Activated naive CD8-positive, alpha-beta T cell (primary cell): ENCODE measurements at regions not wholly inside any gene's neighbourhood (a gene's known extent, or its start where the extent isn't known, plus 50 kb on each side); places are given as distances from the start of the nearest gene placed in this dataset.
"Not testable (repeated sequence)": the region's sequence is repeated elsewhere in the genome, so short reads cannot be mapped to it uniquely, and the experiment has no call there.

Experiments
- H3K27ac Mint-ChIP-seq: one replicate; pipeline ENCODE4 v1.8.0; 2021; ENCODE audit warnings: mixed read lengths
- H3K27me3 Mint-ChIP-seq: one replicate; pipeline ENCODE4 v1.8.0; 2021; ENCODE audit warnings: mixed read lengths
- H3K36me3 Mint-ChIP-seq: one replicate; pipeline ENCODE4 v1.8.0; 2021; ENCODE audit warnings: mixed read lengths
- H3K4me1 Mint-ChIP-seq: one replicate; pipeline ENCODE4 v1.8.0; 2021; ENCODE audit warnings: low read depth, mixed read lengths
- H3K4me3 Mint-ChIP-seq: one replicate; pipeline ENCODE4 v1.8.0; 2021; ENCODE audit warnings: mild to moderate bottlenecking, mixed read lengths
- H3K9me3 Mint-ChIP-seq: one replicate; pipeline ENCODE4 v1.8.0; 2021; ENCODE audit warnings: low read depth, mixed read lengths

DNA sequence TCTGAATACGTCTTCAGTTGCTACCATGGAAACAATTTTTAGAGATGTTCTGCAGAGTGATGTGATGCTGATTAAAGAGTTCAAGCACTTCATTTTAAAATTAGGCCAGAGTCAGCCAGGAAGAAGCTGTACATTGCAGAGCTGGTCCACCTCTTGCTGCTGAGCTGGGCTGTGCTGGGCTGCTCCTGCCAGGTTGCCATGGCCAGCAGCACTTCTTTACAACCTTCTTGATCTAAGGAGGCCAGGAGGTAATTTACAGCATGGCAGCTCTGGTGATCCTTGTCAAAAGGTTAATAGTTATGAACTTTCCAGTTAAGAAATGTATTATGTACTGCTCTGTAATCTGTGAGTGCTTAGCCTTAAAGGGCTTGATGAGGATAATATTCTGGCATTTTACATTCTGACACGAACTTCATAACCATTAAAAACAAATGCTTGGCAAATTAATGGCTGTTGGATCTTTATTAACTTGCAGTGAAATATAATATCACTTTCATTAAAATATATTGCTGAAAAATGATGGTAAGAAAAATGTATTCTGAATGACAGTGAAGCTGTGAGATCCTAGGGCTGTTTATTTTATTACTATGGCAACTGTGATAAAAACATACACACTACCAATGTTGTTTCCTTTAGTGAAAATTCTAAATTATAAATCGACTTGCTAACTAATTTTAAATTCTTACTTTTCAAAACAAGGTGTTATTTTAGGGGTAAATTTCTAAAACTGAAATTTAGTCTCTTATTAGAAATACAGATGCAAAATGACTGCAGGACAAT lies 259.7 kb downstream of the RFPL4B start:
- H3K36me3 Mint-ChIP-seq: no peaks in the 10 kb centered on the region
- no peaks in the 10 kb centered on the region for H3K4me1 Mint-ChIP-seq

GRCh38 chr6:112608925-112609324 lies 261.8 kb downstream of the RFPL4B start:
- not testable (repeated sequence) for H3K4me1 Mint-ChIP-seq, H3K27ac Mint-ChIP-seq, H3K36me3 Mint-ChIP-seq, H3K27me3 Mint-ChIP-seq, H3K4me3 Mint-ChIP-seq
- peaks cover 13% of the 10 kb centered on the region for H3K9me3 Mint-ChIP-seq

More for the DNA sequence above, 259.7 kb downstream of the RFPL4B start:
- Mint-ChIP-seq H3K27ac (no peak overlapping the region), H3K27me3 (no peaks in the 10 kb centered on the region), H3K4me3 (no peak overlapping the region), H3K9me3 (peaks cover 13% of the 10 kb centered on the region)

DNA sequence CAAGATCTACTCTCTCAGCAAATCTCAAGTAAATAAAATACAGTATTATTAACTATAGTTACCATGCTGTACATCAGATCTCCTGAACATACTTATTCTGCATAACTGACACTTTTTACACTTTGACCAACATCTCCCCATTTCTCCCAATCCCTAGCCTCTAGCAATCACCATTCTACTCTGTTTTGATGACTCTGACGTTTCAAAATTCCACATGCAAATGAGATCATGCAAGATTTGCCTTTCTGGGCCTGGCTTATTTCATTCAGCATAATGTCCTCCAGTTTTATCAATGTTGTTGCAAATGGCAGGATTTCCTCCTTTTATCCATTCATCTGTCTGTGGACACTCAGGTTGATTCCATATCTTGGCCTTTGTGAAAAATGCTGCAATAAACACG lies 266.3 kb downstream of the RFPL4B start:
- H3K27ac Mint-ChIP-seq: no peak overlapping the region
- H3K4me1 Mint-ChIP-seq: no peaks in the 10 kb centered on the region
- no peak overlapping the region for H3K4me3 Mint-ChIP-seq
- H3K9me3 Mint-ChIP-seq: peaks cover 10% of the 10 kb centered on the region
- no peaks in the 10 kb centered on the region for H3K27me3 Mint-ChIP-seq
- H3K36me3 Mint-ChIP-seq: no peaks in the 10 kb centered on the region

GRCh38 chr6:112618849-112619248 lies 271.7 kb downstream of the RFPL4B start:
- Mint-ChIP-seq H3K4me3 (no peak overlapping the region), H3K27ac (no peak overlapping the region), H3K9me3 (no peaks in the 10 kb centered on the region), H3K4me1 (no peaks in the 10 kb centered on the region), H3K36me3 (no peaks in the 10 kb centered on the region), H3K27me3 (no peaks in the 10 kb centered on the region)

GRCh38 chr6:112620812-112621569 lies 273.9 kb downstream of the RFPL4B start:
- no peaks in the 10 kb centered on the region for H3K27me3 Mint-ChIP-seq
- no peaks in the 10 kb centered on the region for H3K4me1 Mint-ChIP-seq
- no peaks in the 10 kb centered on the region for H3K36me3 Mint-ChIP-seq
- H3K4me3 Mint-ChIP-seq: no peak overlapping the region
- H3K27ac Mint-ChIP-seq: no peak overlapping the region
- no peaks in the 10 kb centered on the region for H3K9me3 Mint-ChIP-seq

DNA sequence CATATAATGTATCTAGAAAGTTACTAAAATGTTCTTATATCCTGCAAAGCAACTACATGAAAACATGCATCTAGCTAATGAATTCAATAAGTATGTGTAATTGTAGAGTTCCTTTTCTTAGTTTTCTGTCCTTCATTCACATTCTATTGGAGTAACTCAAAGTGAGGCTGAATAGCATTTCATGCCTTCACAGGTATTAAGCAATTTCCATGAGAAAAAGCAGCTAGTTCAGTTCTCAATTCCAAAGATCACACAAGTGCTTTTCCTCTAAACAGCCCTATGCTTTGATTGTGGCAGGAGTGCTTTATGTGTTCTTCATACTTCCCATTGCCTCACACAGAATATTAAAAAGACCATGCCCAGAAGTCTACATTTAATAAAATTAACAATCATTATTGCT lies 274.9 kb downstream of the RFPL4B start:
- Mint-ChIP-seq H3K9me3 (no peaks in the 10 kb centered on the region), H3K27me3 (no peaks in the 10 kb centered on the region), H3K4me3 (no peak overlapping the region), H3K4me1 (no peaks in the 10 kb centered on the region), H3K36me3 (no peaks in the 10 kb centered on the region), H3K27ac (no peak overlapping the region)

DNA sequence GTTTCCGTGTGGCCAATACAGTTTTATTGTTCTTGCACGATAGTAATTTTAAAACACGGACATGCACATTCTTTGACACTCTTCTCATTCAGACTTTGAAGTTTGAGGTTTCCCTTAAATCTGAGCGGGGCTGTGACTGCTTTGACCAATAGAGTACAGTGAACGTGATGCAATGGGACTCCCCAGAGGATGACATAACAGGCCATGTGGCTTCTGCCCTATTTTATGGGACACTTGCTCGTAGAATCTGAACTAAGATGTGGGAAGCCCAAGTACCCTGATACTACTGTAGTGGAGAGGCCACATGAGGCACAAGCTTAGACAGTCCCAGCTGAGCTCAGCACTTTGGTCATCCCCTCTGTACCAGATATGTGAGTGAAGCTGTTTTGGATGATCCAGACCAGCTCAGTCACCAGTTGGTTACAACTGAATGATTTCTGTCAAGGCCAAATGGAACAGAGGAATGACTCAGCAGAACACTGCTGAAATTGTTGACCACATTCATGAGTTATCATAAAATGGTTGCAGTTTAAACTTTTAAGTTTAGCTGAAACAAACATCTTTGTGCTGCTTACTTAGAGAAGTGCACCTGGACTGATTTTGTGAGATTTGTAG lies 279.4 kb downstream of the RFPL4B start:
- H3K27me3 Mint-ChIP-seq: no peaks in the 10 kb centered on the region
- H3K9me3 Mint-ChIP-seq: no peaks in the 10 kb centered on the region
- H3K4me1 Mint-ChIP-seq: no peaks in the 10 kb centered on the region
- H3K36me3 Mint-ChIP-seq: no peaks in the 10 kb centered on the region
- no peak overlapping the region for H3K27ac Mint-ChIP-seq
- no peak overlapping the region for H3K4me3 Mint-ChIP-seq

- no peaks in the 10 kb centered on the region for H3K27me3 Mint-ChIP-seq
Measured at GRCh38 chr6:112634376-112634775, 287.2 kb downstream of the RFPL4B start.

GRCh38 chr6:112636650-112637262 lies 289.6 kb downstream of the RFPL4B start:
- H3K4me1 Mint-ChIP-seq: no peaks in the 10 kb centered on the region
- H3K9me3 Mint-ChIP-seq: no peaks in the 10 kb centered on the region
- no peak overlapping the region for H3K27ac Mint-ChIP-seq
- no peak overlapping the region for H3K4me3 Mint-ChIP-seq
- no peaks in the 10 kb centered on the region for H3K27me3 Mint-ChIP-seq
- H3K36me3 Mint-ChIP-seq: no peaks in the 10 kb centered on the region

More at GRCh38 chr6:112634376-112634775, 287.2 kb downstream of the RFPL4B start:
- Mint-ChIP-seq H3K36me3 (no peaks in the 10 kb centered on the region), H3K4me1 (no peaks in the 10 kb centered on the region), H3K4me3 (no peak overlapping the region), H3K27ac (no peak overlapping the region), H3K9me3 (no peaks in the 10 kb centered on the region)

GRCh38 chr6:112639391-112639831 lies 292.3 kb downstream of the RFPL4B start:
- Mint-ChIP-seq H3K4me3 (no peak overlapping the region), H3K4me1 (no peaks in the 10 kb centered on the region), H3K27me3 (no peaks in the 10 kb centered on the region), H3K36me3 (no peaks in the 10 kb centered on the region), H3K27ac (no peak overlapping the region), H3K9me3 (no peaks in the 10 kb centered on the region)

- H3K27ac Mint-ChIP-seq: no peak overlapping the region
- no peaks in the 10 kb centered on the region for H3K36me3 Mint-ChIP-seq
- H3K4me3 Mint-ChIP-seq: no peak overlapping the region
- no peaks in the 10 kb centered on the region for H3K9me3 Mint-ChIP-seq
- H3K27me3 Mint-ChIP-seq: no peaks in the 10 kb centered on the region
- H3K4me1 Mint-ChIP-seq: no peaks in the 10 kb centered on the region
Measured at GRCh38 chr6:112640891-112641290, 293.8 kb downstream of the RFPL4B start.

DNA sequence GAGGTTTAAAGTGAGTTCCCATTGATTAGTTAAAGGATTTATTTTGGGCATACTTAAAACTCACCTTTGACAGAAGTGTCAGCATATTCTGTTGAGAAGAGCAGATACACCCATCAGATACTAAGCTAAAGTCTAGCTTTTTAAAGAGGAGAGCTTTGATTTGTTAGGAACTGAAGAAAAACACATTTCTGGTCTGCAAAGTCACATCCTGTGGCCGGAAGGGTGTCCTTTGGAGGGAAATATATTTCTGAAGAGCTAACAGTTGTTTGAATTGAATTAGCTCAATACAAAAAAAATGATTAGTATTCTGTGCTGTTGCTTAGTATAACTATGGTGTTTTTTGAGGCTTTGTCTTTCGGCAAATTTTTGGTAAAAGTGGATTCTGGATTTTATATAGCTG lies 302.7 kb downstream of the RFPL4B start:
- Mint-ChIP-seq H3K4me3 (no peak overlapping the region), H3K27ac (no peak overlapping the region), H3K27me3 (no peaks in the 10 kb centered on the region), H3K36me3 (no peaks in the 10 kb centered on the region), H3K4me1 (no peaks in the 10 kb centered on the region), H3K9me3 (no peaks in the 10 kb centered on the region)

DNA sequence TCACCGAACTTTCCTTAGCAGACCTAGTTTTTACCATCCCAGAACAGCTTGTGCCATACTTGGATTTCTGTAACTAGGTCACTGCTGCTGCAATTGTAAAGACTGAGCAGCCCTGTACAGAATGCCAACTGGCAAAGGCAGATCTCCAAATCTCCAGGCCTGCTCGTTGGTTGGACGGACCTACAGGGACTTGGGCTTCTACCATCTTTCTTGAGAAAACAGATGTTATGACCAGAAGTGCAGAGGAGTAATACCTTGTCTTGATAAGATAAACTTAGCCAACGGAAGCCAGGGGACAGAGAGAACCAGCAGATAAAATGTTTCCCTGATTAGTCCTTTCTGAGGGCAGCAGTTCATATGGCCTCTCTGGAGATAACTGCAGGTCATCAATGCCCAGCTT lies 304.1 kb downstream of the RFPL4B start:
- no peaks in the 10 kb centered on the region for H3K4me1 Mint-ChIP-seq
- H3K4me3 Mint-ChIP-seq: no peak overlapping the region
- H3K27ac Mint-ChIP-seq: no peak overlapping the region
- H3K9me3 Mint-ChIP-seq: no peaks in the 10 kb centered on the region
- no peaks in the 10 kb centered on the region for H3K27me3 Mint-ChIP-seq
- H3K36me3 Mint-ChIP-seq: no peaks in the 10 kb centered on the region

- no peaks in the 10 kb centered on the region for H3K27me3 Mint-ChIP-seq
- H3K27ac Mint-ChIP-seq: no peak overlapping the region
- no peaks in the 10 kb centered on the region for H3K4me1 Mint-ChIP-seq
- no peaks in the 10 kb centered on the region for H3K36me3 Mint-ChIP-seq
- no peaks in the 10 kb centered on the region for H3K9me3 Mint-ChIP-seq
- H3K4me3 Mint-ChIP-seq: no peak overlapping the region
Measured at GRCh38 chr6:112659912-112660311, 312.8 kb downstream of the RFPL4B start.

- Mint-ChIP-seq H3K36me3 (no peaks in the 10 kb centered on the region), H3K9me3 (no peaks in the 10 kb centered on the region), H3K4me1 (no peaks in the 10 kb centered on the region), H3K4me3 (no peak overlapping the region), H3K27me3 (no peaks in the 10 kb centered on the region), H3K27ac (no peak overlapping the region)
Measured at GRCh38 chr6:112660626-112661025, 313.5 kb downstream of the RFPL4B start.
